Gastrocnemius medialis (tissue), 4 donors: ENCODE measurements at regions not wholly inside any gene's neighbourhood (a gene's known extent, or its start where the extent isn't known, plus 50 kb on each side); places are given as distances from the start of the nearest gene placed in this dataset.

ENCODE experiments used
- ATAC-seq, 2 donors: fragments of 150-250 bp; one replicate each; pipeline ENCODE4 v1.9.1; 2016
- DNase-seq, 2 donors: peaks; one replicate each; pipeline ENCODE4 v3.0.0-alpha.2; 2019
- H3K27ac ChIP-seq, 4 donors: fragments of 200-600 bp; sonication (generic); 1 replicate in 1 of 4; 2 replicates in 3 of 4; pipeline ENCODE4 v1.5.1; 2016 to 2018; ENCODE audit warnings: mild to moderate bottlenecking in 2 of 4, moderate library complexity in 1 of 4
- H3K27me3 ChIP-seq, 3 donors: fragments of 200-600 bp; sonication (generic) in 2 of 3; 1 replicate in 1 of 3; 2 replicates in 2 of 3; pipeline versions ENCODE4 v1.5.1 to v1.6.0; 2016 to 2019; ENCODE audit warnings: mild to moderate bottlenecking in 1 of 3, moderate library complexity in 1 of 3
- H3K36me3 ChIP-seq, 2 donors: fragments of 200-600 bp; sonication (generic) in 1 of 2; one replicate each; pipeline ENCODE4 v1.5.1; 2017 to 2018
- H3K4me1 ChIP-seq, 2 donors: fragments of 200-600 bp; sonication (generic) in 1 of 2; one replicate each; pipeline ENCODE4 v1.5.1; 2016 to 2017; ENCODE audit warnings: mild to moderate bottlenecking in 2 of 2
- H3K4me3 ChIP-seq, 4 donors: fragments of 200-600 bp; sonication (generic) in 3 of 4; 1 replicate in 1 of 4; 2 replicates in 3 of 4; pipeline ENCODE4 v1.5.1; 2016 to 2019; ENCODE audit warnings: mild to moderate bottlenecking in 2 of 4
- H3K9me3 ChIP-seq, 3 donors: fragments of 200-600 bp; sonication (generic) in 2 of 3; 1 replicate in 1 of 3; 2 replicates in 2 of 3; pipeline ENCODE4 v1.5.1; 2016 to 2019
- POLR2A ChIP-seq, 2 donors: fragments of 450-650 bp; IDR thresholded peaks; one replicate each; pipeline ENCODE4 v1.6.1; 2017; ENCODE audit warnings: antibody characterized with exemption in 2 of 2, mild to moderate bottlenecking in 2 of 2, moderate library complexity in 2 of 2
- in situ Hi-C, 4 donors: fragments of 200-750 bp; cut with MboI; loops; one replicate each; pipeline versions ENCODE4 v1.15.0 to v1.8.0; 2017; ENCODE audit warnings: low sequenced_read_pairs in 4 of 4
- intact Hi-C: fragments of 100-400 bp; cut with DNase I; formaldehyde crosslinking; loops from one replicate; pipeline ENCODE4 v1.15.1; 2023; ENCODE audit warnings: low total_unique reads
- TF ChIP-seq, protein P1 (sequence below), 5 experiments: fragments of 450-650 bp in 3 of 5; fragments of 200-600 bp in 2 of 5; sonication (generic) in 2 of 5; IDR thresholded peaks in 4 of 5; conservative IDR thresholded peaks in 1 of 5; 1 replicate in 4 of 5; 2 replicates in 1 of 5; pipeline ENCODE4 v1.5.1; 2016 to 2019; ENCODE audit warnings: antibody characterized with exemption in 5 of 5, mild to moderate bottlenecking in 3 of 5, moderate library complexity in 3 of 5

DNA sequence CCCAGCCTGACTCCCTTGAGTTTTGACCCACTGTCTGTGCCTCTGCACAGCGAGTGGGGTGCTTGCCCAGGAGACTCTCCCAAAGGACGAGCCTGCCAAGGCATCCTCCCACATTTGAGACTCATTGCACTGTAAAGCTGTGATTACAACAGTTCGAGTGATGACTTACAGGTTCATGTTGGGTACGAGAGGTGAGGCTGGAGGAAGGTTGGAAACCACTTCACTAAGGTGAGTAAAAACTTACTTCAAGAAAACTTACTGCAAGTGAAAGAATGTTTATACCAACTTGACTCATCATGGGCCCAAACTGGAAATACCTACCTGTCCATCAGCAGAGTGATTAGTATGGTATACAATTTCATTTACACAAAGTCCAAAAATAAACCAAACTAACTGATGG, 360.1 kb upstream of the CDH11 start:
- Histone ChIP-seq H3K27me3 (no peaks in the 10 kb centered on the region), H3K27ac (no peak overlapping the region), H3K4me3 (no peak overlapping the region), H3K36me3 (no peaks in the 10 kb centered on the region), H3K4me1 (no peaks in the 10 kb centered on the region), H3K9me3 (no peaks in the 10 kb centered on the region)
- DNase-seq: no peak
- intact Hi-C loops (no loop called here), in situ Hi-C loops (no loop called here)
- ATAC-seq: no peak
- TF ChIP-seq POLR2A (IDR thresholded peaks at IDR 0.05): no peak
- TF ChIP-seq, protein P1, sequence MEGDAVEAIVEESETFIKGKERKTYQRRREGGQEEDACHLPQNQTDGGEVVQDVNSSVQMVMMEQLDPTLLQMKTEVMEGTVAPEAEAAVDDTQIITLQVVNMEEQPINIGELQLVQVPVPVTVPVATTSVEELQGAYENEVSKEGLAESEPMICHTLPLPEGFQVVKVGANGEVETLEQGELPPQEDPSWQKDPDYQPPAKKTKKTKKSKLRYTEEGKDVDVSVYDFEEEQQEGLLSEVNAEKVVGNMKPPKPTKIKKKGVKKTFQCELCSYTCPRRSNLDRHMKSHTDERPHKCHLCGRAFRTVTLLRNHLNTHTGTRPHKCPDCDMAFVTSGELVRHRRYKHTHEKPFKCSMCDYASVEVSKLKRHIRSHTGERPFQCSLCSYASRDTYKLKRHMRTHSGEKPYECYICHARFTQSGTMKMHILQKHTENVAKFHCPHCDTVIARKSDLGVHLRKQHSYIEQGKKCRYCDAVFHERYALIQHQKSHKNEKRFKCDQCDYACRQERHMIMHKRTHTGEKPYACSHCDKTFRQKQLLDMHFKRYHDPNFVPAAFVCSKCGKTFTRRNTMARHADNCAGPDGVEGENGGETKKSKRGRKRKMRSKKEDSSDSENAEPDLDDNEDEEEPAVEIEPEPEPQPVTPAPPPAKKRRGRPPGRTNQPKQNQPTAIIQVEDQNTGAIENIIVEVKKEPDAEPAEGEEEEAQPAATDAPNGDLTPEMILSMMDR (IDR thresholded peaks at IDR 0.05 in 4 of 5, conservative IDR thresholded peaks at IDR 0.05 in 1 of 5): no peak

DNA sequence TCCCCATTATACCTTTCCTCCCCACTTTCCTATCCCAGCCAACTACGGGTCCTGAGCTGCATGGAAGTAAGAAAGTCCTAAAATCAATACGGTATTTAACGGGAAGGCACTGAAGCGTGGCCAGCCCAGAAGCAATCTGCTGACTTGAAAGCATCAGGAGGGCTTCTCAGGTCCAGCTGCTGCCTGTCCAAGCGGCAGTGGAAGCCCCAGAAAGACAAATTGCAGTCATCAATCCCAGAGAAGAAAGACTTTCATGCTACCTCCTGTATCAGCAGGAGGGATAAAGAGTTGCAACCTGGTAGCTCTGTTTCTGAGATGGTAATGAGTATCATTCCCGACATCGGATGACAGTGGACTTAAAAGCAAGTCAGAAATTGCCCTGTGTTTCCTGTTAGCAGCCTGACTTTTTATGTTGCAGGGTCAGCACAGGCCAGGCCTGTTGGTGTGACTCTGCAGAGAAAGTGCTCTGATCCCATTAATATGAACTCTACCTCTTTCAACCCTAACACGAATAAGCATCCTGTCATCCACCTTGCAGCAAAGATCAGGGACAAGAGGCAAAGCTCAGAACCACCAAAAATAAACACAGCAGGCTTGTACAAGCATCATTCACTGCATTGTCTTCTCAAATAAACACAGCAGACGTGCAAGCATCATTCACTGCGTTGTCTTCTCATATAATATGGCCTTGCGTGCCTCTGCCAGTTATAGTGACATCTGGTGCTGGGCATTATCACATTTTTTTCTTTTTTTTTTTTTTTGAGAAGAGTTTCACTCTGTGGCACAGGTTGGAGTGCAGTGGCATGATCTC, 358.6 kb upstream of the CDH11 start:
- no peak for TF ChIP-seq POLR2A (IDR thresholded peaks at IDR 0.05)
- TF ChIP-seq, protein P1 (IDR thresholded peaks at IDR 0.05 in 4 of 5, conservative IDR thresholded peaks at IDR 0.05 in 1 of 5): no peak
- intact Hi-C loops: no loop called here

DNA sequence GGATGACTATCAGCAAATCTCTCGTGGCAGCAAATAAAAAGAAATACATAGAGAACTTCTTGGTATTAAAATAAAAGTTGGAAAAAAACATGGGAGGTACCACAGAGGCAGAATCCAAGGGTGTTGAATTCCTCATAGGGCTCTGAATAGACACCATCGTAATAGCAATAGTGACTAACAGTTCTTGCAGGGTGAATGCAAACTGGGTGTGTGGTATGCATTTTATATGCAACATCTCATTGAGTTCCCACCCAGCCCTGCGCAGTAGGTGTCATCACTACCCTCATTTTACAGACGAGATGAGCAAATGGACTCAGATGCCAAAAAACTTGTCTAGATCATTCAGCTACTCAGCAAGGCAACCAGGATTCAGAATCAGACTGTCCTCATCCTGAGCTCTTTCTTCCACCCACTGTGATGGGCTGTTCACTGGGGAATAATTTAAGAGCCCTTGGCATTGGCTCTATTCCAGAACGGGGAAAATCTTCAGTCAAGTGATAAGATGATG, 354.6 kb upstream of the CDH11 start:
- Histone ChIP-seq H3K36me3 (no peaks in the 10 kb centered on the region), H3K27me3 (no peaks in the 10 kb centered on the region), H3K4me3 (no peak overlapping the region), H3K4me1 (no peaks in the 10 kb centered on the region), H3K27ac (no peak overlapping the region), H3K9me3 (no peaks in the 10 kb centered on the region)
- in situ Hi-C loops: no loop called here
- TF ChIP-seq, protein P1 (IDR thresholded peaks at IDR 0.05 in 4 of 5, conservative IDR thresholded peaks at IDR 0.05 in 1 of 5): no peak
- no peak for TF ChIP-seq POLR2A (IDR thresholded peaks at IDR 0.05)
- no peak for DNase-seq
- intact Hi-C loops: no loop called here
- ATAC-seq: no peak

More for the DNA sequence above, 358.6 kb upstream of the CDH11 start:
- DNase-seq (no peak), ATAC-seq (no peak)
- Histone ChIP-seq H3K36me3 (no peaks in the 10 kb centered on the region), H3K4me1 (no peaks in the 10 kb centered on the region), H3K9me3 (no peaks in the 10 kb centered on the region), H3K27me3 (no peaks in the 10 kb centered on the region), H3K27ac (no peak overlapping the region), H3K4me3 (no peak overlapping the region)
- in situ Hi-C loops: no loop called here

DNA sequence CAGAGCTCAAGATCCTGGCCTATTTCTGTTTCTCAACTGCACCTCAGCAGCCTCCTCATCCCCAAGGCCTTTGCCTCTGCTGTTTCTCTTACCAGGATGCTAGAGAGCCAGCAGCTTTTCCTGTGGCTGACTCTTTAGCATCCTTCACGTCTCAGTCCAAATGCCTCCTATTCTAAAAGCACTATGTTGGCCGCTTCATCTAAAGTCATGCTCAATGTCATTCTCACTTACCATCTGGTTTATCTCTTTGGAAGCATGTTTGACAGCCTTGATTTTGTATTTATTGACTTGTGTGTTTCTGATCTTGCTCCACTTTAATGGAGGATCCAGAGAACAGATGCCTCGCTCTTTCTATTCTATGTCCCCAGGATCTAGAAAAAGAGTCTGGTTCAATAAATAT, 351.8 kb upstream of the CDH11 start:
- Histone ChIP-seq H3K27ac (no peak overlapping the region), H3K27me3 (no peaks in the 10 kb centered on the region), H3K4me1 (no peaks in the 10 kb centered on the region), H3K9me3 (no peaks in the 10 kb centered on the region), H3K4me3 (no peak overlapping the region), H3K36me3 (no peaks in the 10 kb centered on the region)
- TF ChIP-seq, protein P1 (IDR thresholded peaks at IDR 0.05 in 4 of 5, conservative IDR thresholded peaks at IDR 0.05 in 1 of 5): no peak
- no peak for TF ChIP-seq POLR2A (IDR thresholded peaks at IDR 0.05)
- in situ Hi-C loops (no loop called here), intact Hi-C loops (no loop called here)
- ATAC-seq (no peak), DNase-seq (no peak)
